ENCODE measurements at regions not wholly inside any gene's neighbourhood (a gene's known extent, or its start where the extent isn't known, plus 50 kb on each side); places are given as distances from the start of the nearest gene placed in this dataset.

DNA sequence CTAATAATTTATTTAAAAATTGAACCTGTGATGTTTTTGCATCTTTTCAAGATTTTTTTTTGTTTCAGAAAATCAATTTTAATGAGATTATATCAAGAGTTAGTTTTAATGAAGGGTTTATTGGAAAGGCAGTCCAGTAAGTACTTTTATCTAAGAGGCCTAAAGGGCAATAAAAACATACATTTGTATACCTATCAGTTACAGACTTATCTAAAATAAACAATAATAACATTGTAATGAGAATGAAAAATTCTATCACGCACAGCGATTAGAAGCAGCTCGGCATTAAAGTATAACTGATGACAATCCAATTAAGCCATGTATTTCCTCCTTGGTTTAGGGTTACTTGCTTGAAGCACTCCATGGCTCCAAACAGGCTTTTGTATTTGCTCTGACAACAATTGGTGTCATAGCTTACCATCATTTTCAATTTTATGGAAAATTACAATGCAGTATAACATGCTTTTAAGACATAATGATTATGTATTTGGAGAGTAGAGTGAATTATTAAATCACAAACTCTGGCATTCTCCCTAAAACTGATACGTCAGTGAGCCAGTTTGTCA lies 629.4 kb downstream of the TSN start:
- Histone ChIP-seq H3K9me3 (ENCODE audit: control insufficient read depth, low read length) (peaks cover 19% of the 10 kb centered on the region), H3K27me3 (replicated peaks; ENCODE audit: control insufficient read depth, insufficient read depth, low read length) (no peaks in the 10 kb centered on the region), H3K36me3 (ENCODE audit: control insufficient read depth, insufficient read depth, low read length, severe bottlenecking) (no peaks in the 10 kb centered on the region), H3K4me3 (ENCODE audit: low read length) (no peak overlapping the region), H3K4me1 (ENCODE audit: control insufficient read depth, insufficient read depth, low read length) (no peaks in the 10 kb centered on the region), H3K9ac (ENCODE audit: low read length) (no peak overlapping the region)
- DNase-seq (ENCODE audit: low read depth): no peak

DNA sequence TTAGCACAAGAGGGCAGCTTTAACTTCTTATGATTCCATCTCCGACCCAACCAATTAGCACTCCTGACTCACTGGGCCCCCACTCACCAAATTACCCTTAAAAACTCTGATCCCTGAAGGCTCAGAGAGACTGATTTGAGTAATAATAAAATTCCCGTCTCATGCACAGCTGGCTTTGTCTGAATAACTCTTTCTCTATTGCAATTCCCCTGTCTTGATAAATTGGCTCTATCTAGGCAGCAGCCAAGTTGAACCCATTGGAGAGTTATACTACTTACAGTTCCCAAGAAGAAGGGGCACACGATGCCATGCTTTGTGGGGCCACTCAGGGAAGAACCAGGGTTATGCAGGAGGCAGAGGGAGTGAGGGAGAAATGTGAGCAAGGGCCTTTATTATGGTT lies 632.8 kb downstream of the TSN start:
- DNase-seq (ENCODE audit: low read depth): no peak

DNA sequence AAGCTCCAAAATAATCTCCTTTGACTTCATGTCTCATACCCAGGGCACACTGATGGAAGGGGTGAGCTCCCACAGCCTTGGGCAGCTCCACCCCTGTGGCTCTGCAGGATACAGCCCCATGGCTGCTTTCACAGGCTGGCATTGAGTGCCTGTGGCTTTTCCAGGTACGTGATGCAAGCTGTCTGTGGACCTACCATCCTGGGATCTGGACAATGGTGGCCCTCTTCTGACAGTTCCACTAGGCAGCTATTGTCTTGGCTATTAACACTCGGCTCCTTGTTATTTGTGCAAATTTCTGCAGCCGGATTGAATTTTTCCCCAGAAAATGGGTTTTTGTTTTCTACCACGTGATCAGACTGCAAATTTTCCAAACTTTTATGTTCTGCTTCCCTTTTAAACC lies 634.2 kb downstream of the TSN start:
- Histone ChIP-seq H3K27me3 (replicated peaks; ENCODE audit: control insufficient read depth, insufficient read depth, low read length) (no peaks in the 10 kb centered on the region), H3K36me3 (ENCODE audit: control insufficient read depth, insufficient read depth, low read length, severe bottlenecking) (no peaks in the 10 kb centered on the region), H3K4me3 (ENCODE audit: low read length) (no peak overlapping the region), H3K9ac (ENCODE audit: low read length) (no peak overlapping the region), H3K4me1 (ENCODE audit: control insufficient read depth, insufficient read depth, low read length) (no peaks in the 10 kb centered on the region), H3K9me3 (ENCODE audit: control insufficient read depth, low read length) (peaks cover 19% of the 10 kb centered on the region)
- no peak for DNase-seq (ENCODE audit: low read depth)

More for the DNA sequence above, 632.8 kb downstream of the TSN start:
- Histone ChIP-seq H3K36me3 (ENCODE audit: control insufficient read depth, insufficient read depth, low read length, severe bottlenecking) (no peaks in the 10 kb centered on the region), H3K9me3 (ENCODE audit: control insufficient read depth, low read length) (peaks cover 19% of the 10 kb centered on the region), H3K4me3 (ENCODE audit: low read length) (no peak overlapping the region), H3K4me1 (ENCODE audit: control insufficient read depth, insufficient read depth, low read length) (no peaks in the 10 kb centered on the region), H3K9ac (ENCODE audit: low read length) (no peak overlapping the region), H3K27me3 (replicated peaks; ENCODE audit: control insufficient read depth, insufficient read depth, low read length) (no peaks in the 10 kb centered on the region)

DNA sequence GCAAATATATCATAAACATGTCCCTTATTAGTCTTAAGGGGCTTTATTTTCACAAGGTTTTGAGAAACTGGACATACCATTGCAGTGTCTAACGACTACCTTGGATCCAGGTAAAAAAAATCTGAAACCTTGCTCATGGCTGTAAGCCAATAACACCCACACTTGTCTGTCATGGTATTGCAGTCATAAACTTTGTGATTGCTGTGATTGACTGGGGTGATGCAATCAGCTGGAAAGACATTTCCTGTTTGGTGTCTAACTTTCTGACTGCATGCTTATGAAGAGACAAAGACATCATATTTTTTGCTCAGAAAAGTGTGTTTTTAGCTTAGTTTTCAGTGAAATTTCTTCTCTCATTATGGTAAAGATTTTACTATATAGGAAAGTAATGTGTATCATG lies 635.0 kb downstream of the TSN start:
- Histone ChIP-seq H3K9me3 (ENCODE audit: control insufficient read depth, low read length) (peaks cover 19% of the 10 kb centered on the region), H3K4me3 (ENCODE audit: low read length) (no peak overlapping the region), H3K36me3 (ENCODE audit: control insufficient read depth, insufficient read depth, low read length, severe bottlenecking) (no peaks in the 10 kb centered on the region), H3K27me3 (replicated peaks; ENCODE audit: control insufficient read depth, insufficient read depth, low read length) (no peaks in the 10 kb centered on the region), H3K9ac (ENCODE audit: low read length) (no peak overlapping the region), H3K4me1 (ENCODE audit: control insufficient read depth, insufficient read depth, low read length) (no peaks in the 10 kb centered on the region)
- DNase-seq (ENCODE audit: low read depth): no peak

DNA sequence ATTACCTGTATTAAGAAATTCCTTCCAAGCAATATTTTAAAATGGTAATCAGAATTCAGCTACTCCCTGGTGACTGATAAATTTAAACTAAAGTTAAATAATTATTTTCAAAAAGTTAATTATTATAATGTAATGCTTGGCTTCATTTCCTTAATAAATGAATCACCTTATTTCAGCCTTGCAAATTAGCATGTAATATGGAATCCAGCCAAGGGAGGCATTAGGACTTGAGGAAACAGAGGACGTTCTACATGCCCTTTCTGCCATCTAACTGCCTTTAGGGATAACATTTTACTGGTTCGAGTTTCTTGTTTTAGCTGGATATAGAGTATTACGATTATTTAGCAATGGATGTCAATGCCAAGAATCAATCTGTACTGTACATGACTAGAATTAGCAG lies 636.3 kb downstream of the TSN start:
- H3K4me3 ChIP-seq (ENCODE audit: low read length): no peak overlapping the region
- no peak for DNase-seq (ENCODE audit: low read depth)
- no peaks in the 10 kb centered on the region for H3K36me3 ChIP-seq (ENCODE audit: control insufficient read depth, insufficient read depth, low read length, severe bottlenecking)
- no peaks in the 10 kb centered on the region for H3K27me3 ChIP-seq (replicated peaks; ENCODE audit: control insufficient read depth, insufficient read depth, low read length)
- H3K4me1 ChIP-seq (ENCODE audit: control insufficient read depth, insufficient read depth, low read length): no peaks in the 10 kb centered on the region
- peaks cover 19% of the 10 kb centered on the region for H3K9me3 ChIP-seq (ENCODE audit: control insufficient read depth, low read length)
- H3K9ac ChIP-seq (ENCODE audit: low read length): no peak overlapping the region

DNA sequence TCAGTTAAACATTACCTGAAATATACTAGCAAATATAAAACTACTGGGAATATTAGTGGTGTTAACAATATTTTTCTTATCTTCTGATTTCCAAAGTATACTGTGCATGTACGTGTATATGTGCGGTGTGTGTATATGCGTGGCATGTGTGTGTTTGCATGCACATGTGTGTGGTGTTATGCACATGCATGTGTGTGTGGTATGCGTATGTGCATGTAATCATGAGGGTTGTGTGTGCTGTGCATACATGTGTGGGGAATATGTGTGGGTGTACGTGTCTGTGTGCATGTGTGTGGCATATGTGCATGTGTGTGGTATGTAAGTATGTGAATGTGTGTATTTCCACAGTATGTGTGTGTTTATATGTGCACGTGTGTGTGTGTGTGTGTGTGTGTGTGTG lies 640.2 kb downstream of the TSN start:
- Histone ChIP-seq H3K36me3 (ENCODE audit: control insufficient read depth, insufficient read depth, low read length, severe bottlenecking) (no peaks in the 10 kb centered on the region), H3K27me3 (replicated peaks; ENCODE audit: control insufficient read depth, insufficient read depth, low read length) (no peaks in the 10 kb centered on the region), H3K9ac (ENCODE audit: low read length) (no peak overlapping the region), H3K9me3 (ENCODE audit: control insufficient read depth, low read length) (no peaks in the 10 kb centered on the region), H3K4me1 (ENCODE audit: control insufficient read depth, insufficient read depth, low read length) (no peaks in the 10 kb centered on the region), H3K4me3 (ENCODE audit: low read length) (no peak overlapping the region)
- DNase-seq (ENCODE audit: low read depth): no peak

DNA sequence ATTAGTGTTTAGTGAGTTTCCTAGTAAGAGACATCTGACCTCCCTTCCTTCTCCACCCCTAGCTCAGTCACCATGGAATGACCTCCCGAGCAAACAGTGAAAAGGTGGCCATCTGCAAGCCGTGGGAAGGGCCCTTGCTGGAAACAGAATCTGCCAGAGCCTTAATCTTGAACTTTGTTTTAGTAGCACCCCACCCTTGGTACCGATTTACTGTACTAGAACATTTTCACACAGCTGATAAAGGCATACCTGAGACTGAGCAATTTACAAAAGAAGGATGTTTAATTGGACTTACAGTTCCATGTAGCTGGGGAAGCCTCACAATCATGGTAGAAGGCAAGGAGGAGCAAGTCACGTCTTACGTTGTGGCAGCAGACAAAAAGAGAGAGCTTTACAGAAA lies 655.8 kb downstream of the TSN start:
- Histone ChIP-seq H3K27me3 (replicated peaks; ENCODE audit: control insufficient read depth, insufficient read depth, low read length) (no peaks in the 10 kb centered on the region), H3K4me3 (ENCODE audit: low read length) (no peak overlapping the region), H3K9me3 (ENCODE audit: control insufficient read depth, low read length) (peaks cover 10% of the 10 kb centered on the region), H3K36me3 (ENCODE audit: control insufficient read depth, insufficient read depth, low read length, severe bottlenecking) (no peaks in the 10 kb centered on the region), H3K9ac (ENCODE audit: low read length) (no peak overlapping the region), H3K4me1 (ENCODE audit: control insufficient read depth, insufficient read depth, low read length) (no peaks in the 10 kb centered on the region)
- no peak for DNase-seq (ENCODE audit: low read depth)

DNA sequence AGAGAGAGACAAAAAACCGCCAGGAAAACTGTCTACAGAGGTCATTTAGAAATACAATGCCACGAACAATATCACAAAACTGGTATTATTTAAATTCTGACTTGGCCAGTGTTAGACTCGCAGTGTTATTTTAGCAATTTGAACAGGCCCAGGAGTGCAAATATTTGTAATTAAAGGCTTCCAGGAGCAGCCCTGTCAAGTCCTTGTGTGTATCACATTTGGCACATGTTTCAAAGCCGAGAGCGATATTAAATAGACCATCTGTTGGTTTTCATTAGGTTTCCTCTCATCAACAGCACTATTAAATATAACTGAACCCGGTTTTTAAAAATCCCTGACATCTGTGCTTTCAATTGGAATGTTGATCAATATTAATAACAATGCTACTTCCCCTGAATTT lies 656.9 kb downstream of the TSN start:
- no peak for DNase-seq (ENCODE audit: low read depth)
- Histone ChIP-seq H3K36me3 (ENCODE audit: control insufficient read depth, insufficient read depth, low read length, severe bottlenecking) (no peaks in the 10 kb centered on the region), H3K4me3 (ENCODE audit: low read length) (no peak overlapping the region), H3K9ac (ENCODE audit: low read length) (no peak overlapping the region), H3K27me3 (replicated peaks; ENCODE audit: control insufficient read depth, insufficient read depth, low read length) (no peaks in the 10 kb centered on the region), H3K4me1 (ENCODE audit: control insufficient read depth, insufficient read depth, low read length) (no peaks in the 10 kb centered on the region), H3K9me3 (ENCODE audit: control insufficient read depth, low read length) (peaks cover 10% of the 10 kb centered on the region)

DNA sequence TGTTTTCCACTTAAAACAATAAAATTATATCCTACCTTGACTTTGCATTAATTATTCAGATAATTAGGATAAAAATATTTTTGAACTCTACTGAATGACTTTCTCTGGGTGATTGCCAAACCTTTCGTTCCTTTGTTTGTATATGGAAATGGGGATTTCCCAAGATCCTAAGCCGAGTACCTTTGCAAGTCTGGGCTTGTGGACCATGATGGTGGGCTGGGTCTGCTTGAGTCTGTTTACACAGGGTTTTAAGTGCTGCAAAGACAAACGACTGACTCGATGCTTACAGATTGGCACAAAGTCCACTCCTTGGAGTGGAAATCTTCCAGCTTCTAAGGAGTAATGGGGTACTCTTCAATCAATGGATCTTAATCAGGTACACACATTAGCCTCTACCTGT lies 659.5 kb downstream of the TSN start:
- Histone ChIP-seq H3K9me3 (ENCODE audit: control insufficient read depth, low read length) (peaks cover 10% of the 10 kb centered on the region), H3K27me3 (replicated peaks; ENCODE audit: control insufficient read depth, insufficient read depth, low read length) (no peaks in the 10 kb centered on the region), H3K36me3 (ENCODE audit: control insufficient read depth, insufficient read depth, low read length, severe bottlenecking) (no peaks in the 10 kb centered on the region), H3K9ac (ENCODE audit: low read length) (no peak overlapping the region), H3K4me1 (ENCODE audit: control insufficient read depth, insufficient read depth, low read length) (no peaks in the 10 kb centered on the region), H3K4me3 (ENCODE audit: low read length) (no peak overlapping the region)
- no peak for DNase-seq (ENCODE audit: low read depth)

DNA sequence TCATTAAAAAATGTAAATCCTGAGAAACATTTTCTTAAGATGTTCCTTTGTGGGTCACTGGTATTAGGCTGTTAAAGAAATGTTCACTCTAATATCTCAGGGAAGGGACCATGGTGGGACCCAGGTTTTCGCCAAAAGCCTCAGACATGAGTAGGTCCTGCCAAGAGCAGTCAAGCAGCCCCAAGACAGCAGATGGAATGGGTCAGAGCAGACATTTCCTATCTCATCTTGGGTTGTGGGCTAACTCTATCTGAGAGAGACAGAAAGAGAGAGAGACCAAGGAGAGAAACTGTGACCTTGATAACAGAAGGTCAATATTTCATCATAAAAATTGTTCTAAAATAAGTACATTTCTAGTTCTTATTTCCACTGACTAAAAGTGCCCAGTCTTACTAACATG lies 661.7 kb downstream of the TSN start:
- Histone ChIP-seq H3K36me3 (ENCODE audit: control insufficient read depth, insufficient read depth, low read length, severe bottlenecking) (no peaks in the 10 kb centered on the region), H3K4me1 (ENCODE audit: control insufficient read depth, insufficient read depth, low read length) (no peaks in the 10 kb centered on the region), H3K27me3 (replicated peaks; ENCODE audit: control insufficient read depth, insufficient read depth, low read length) (no peaks in the 10 kb centered on the region), H3K9me3 (ENCODE audit: control insufficient read depth, low read length) (no peaks in the 10 kb centered on the region), H3K9ac (ENCODE audit: low read length) (no peak overlapping the region), H3K4me3 (ENCODE audit: low read length) (no peak overlapping the region)
- DNase-seq (ENCODE audit: low read depth): no peak

DNA sequence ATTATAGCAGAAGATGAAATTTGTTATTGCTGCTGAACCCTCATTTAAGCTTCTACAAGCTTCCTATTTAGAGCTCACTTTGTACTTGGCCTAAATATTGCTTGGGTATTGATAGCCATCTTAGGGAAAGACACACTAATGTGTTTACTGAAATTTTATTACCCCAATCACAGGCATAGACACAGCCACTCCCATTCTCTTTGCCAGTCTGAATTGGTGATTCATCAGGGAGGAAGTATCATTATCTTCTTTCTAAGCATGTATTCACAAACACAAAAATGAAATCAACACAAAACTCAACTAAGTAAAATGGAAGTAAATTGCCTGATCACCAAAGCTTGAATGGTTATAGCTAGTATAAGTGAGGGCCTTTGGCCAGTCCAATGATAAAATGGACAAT lies 666.3 kb downstream of the TSN start:
- no peak overlapping the region for H3K4me3 ChIP-seq (ENCODE audit: low read length)
- H3K27me3 ChIP-seq (replicated peaks; ENCODE audit: control insufficient read depth, insufficient read depth, low read length): no peaks in the 10 kb centered on the region
- no peak for DNase-seq (ENCODE audit: low read depth)
- H3K36me3 ChIP-seq (ENCODE audit: control insufficient read depth, insufficient read depth, low read length, severe bottlenecking): no peaks in the 10 kb centered on the region
- no peak overlapping the region for H3K9ac ChIP-seq (ENCODE audit: low read length)
- no peaks in the 10 kb centered on the region for H3K4me1 ChIP-seq (ENCODE audit: control insufficient read depth, insufficient read depth, low read length)
- H3K9me3 ChIP-seq (ENCODE audit: control insufficient read depth, low read length): no peaks in the 10 kb centered on the region

DNA sequence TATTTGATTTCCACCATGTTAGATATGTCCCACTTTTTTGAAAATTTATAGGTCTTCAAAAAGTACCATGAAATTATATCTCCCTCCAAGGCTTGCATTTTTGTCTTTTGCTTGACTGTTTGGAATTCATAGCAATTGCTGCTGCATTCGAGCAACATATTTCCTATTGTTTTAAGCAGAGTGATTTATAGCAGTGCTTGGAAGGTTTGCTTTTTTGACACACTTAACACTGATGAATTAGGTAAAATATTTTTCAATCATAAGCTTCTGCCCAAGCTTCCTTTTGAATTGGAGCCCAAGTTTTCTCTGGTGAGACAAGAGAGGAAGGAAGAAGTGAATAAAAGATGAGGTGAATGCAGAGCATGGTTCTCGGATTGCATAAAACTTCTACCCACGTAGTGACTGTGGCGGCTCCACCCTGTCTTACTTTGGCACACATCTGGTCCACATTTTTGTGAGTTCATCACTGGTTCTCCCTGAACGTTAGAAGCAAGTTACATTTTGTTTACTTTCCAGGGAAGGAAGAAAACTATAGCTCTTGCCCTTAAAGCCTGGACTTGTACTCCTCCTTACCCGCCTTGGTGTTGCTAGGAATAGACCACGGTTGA lies 667.0 kb downstream of the TSN start:
- H3K9me3 ChIP-seq (ENCODE audit: control insufficient read depth, low read length): no peaks in the 10 kb centered on the region
- DNase-seq (ENCODE audit: low read depth): no peak
- no peaks in the 10 kb centered on the region for H3K4me1 ChIP-seq (ENCODE audit: control insufficient read depth, insufficient read depth, low read length)
- no peak overlapping the region for H3K9ac ChIP-seq (ENCODE audit: low read length)
- no peaks in the 10 kb centered on the region for H3K27me3 ChIP-seq (replicated peaks; ENCODE audit: control insufficient read depth, insufficient read depth, low read length)
- H3K36me3 ChIP-seq (ENCODE audit: control insufficient read depth, insufficient read depth, low read length, severe bottlenecking): no peaks in the 10 kb centered on the region
- no peak overlapping the region for H3K4me3 ChIP-seq (ENCODE audit: low read length)
